ENCODE measurements at regions not wholly inside any gene's neighbourhood (a gene's known extent, or its start where the extent isn't known, plus 50 kb on each side); places are given as distances from the start of the nearest gene placed in this dataset.

DNA sequence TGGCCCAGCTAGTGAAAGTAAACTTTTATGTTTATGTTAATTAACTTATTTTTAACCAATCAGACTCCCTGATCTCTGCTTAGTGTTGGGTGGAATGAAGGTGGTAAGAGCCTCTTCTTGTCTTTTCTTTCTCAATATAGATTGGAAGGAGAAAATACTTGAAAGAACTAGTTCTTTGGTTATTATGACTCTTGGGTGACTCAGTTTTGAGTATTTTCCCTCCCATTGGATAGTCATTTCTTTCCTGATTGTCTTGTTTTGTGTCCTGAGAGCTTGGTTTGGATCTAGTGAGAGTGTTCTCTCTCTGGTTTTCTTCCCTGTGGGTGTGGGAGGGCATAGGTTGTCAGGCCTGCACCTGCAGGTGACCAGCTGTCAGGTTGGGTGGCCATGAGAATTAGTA, 172.0 kb upstream of the GLRA2 start:
- no peak for TF ChIP-seq EZH2 (IDR thresholded peaks at IDR 0.05)
- no peak for TF ChIP-seq EZH2phosphoT487 (IDR thresholded peaks at IDR 0.05)
- TF ChIP-seq, protein P1, sequence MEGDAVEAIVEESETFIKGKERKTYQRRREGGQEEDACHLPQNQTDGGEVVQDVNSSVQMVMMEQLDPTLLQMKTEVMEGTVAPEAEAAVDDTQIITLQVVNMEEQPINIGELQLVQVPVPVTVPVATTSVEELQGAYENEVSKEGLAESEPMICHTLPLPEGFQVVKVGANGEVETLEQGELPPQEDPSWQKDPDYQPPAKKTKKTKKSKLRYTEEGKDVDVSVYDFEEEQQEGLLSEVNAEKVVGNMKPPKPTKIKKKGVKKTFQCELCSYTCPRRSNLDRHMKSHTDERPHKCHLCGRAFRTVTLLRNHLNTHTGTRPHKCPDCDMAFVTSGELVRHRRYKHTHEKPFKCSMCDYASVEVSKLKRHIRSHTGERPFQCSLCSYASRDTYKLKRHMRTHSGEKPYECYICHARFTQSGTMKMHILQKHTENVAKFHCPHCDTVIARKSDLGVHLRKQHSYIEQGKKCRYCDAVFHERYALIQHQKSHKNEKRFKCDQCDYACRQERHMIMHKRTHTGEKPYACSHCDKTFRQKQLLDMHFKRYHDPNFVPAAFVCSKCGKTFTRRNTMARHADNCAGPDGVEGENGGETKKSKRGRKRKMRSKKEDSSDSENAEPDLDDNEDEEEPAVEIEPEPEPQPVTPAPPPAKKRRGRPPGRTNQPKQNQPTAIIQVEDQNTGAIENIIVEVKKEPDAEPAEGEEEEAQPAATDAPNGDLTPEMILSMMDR (IDR thresholded peaks at IDR 0.05), result no peak
- no peak overlapping the region for H3K27ac Mint-ChIP-seq

GRCh38 chrX:14356401-14356800, 172.9 kb upstream of the GLRA2 start:
- Histone ChIP-seq H3K27ac (no peak overlapping the region), H3K36me3 (no peaks in the 10 kb centered on the region), H3K27me3 (no peaks in the 10 kb centered on the region), H3F3A (ENCODE audit: low read depth) (no peaks in the 10 kb centered on the region), H3K79me2 (ENCODE audit: low read depth) (no peaks in the 10 kb centered on the region), H3K4me2 (no peak overlapping the region), H2AFZ (replicated peaks) (no peak overlapping the region), H3K4me1 (peaks cover 4% of the 10 kb centered on the region), H3K9ac (no peak overlapping the region), H4K20me1 (ENCODE audit: low read depth) (no peaks in the 10 kb centered on the region), H3K4me3 (no peak overlapping the region), H3K9me3 (ENCODE audit: low read depth) (no peaks in the 10 kb centered on the region)
- Mint-ChIP-seq H3K4me3 (no peak overlapping the region), H3K4me1 (peaks cover 11% of the 10 kb centered on the region), H3K27ac (no peak overlapping the region), H3K36me3 (no peaks in the 10 kb centered on the region), H3K9me3 (peaks cover 2% of the 10 kb centered on the region), H3K27me3 (ENCODE audit: insufficient read depth, low read depth) (no peaks in the 10 kb centered on the region)
- no peak for DNase-seq (ENCODE audit: low spot score)
- TF ChIP-seq, protein P1 (IDR thresholded peaks at IDR 0.05), result no peak
- TF ChIP-seq EZH2phosphoT487 (IDR thresholded peaks at IDR 0.05), result no peak
- TF ChIP-seq EZH2 (IDR thresholded peaks at IDR 0.05), result no peak

More for the DNA sequence above, 172.0 kb upstream of the GLRA2 start:
- H3K27me3 ChIP-seq, result no peaks in the 10 kb centered on the region
- Mint-ChIP-seq H3K4me3 (no peak overlapping the region), H3K9me3 (peaks cover 2% of the 10 kb centered on the region), H3K4me1 (peaks cover 2% of the 10 kb centered on the region), H3K27me3 (ENCODE audit: insufficient read depth, low read depth) (no peaks in the 10 kb centered on the region), H3K36me3 (no peaks in the 10 kb centered on the region)
- no peaks in the 10 kb centered on the region for H3K9me3 ChIP-seq (ENCODE audit: low read depth)
- no peaks in the 10 kb centered on the region for H3K36me3 ChIP-seq
- H3K4me3 ChIP-seq, result no peak overlapping the region
- no peak overlapping the region for H3K9ac ChIP-seq
- no peak overlapping the region for H3K27ac ChIP-seq
- H3K4me2 ChIP-seq, result no peak overlapping the region
- DNase-seq (ENCODE audit: low spot score), result no peak
- H3F3A ChIP-seq (ENCODE audit: low read depth), result no peaks in the 10 kb centered on the region
- H2AFZ ChIP-seq (replicated peaks), result no peak overlapping the region
- H3K79me2 ChIP-seq (ENCODE audit: low read depth), result no peaks in the 10 kb centered on the region
- no peaks in the 10 kb centered on the region for H4K20me1 ChIP-seq (ENCODE audit: low read depth)
- H3K4me1 ChIP-seq, result peaks cover under 1% of the 10 kb centered on the region

DNA sequence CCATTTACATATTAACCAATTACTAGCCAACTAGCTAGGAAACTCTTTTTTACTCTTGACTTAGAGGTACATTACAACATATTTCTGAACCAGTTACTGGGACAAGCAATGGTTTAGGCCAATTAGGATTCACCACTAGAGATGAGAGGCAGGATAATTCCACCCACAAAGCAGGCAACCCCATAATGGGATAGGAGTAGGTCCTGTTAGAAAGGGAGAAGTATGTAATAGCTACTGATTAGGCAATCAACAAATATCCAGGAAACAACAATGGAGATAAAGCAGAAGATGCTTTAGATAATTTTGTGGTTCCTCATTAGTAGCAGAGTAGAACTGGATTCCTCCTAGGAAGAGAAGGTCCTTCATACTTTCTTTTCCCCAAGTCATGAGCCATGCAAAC, 173.8 kb upstream of the GLRA2 start:
- peaks cover 4% of the 10 kb centered on the region for H3K9me3 Mint-ChIP-seq
- Histone ChIP-seq H3K9me3 (ENCODE audit: low read depth) (no peaks in the 10 kb centered on the region), H3K27ac (no peak overlapping the region), H3K36me3 (no peaks in the 10 kb centered on the region), H3K4me3 (no peak overlapping the region), H3K79me2 (ENCODE audit: low read depth) (no peaks in the 10 kb centered on the region), H2AFZ (replicated peaks) (no peak overlapping the region), H3K9ac (no peak overlapping the region), H3K4me1 (peaks cover 4% of the 10 kb centered on the region), H3K27me3 (no peaks in the 10 kb centered on the region), H3K4me2 (no peak overlapping the region), H3F3A (ENCODE audit: low read depth) (no peaks in the 10 kb centered on the region), H4K20me1 (ENCODE audit: low read depth) (no peaks in the 10 kb centered on the region)
- no peak overlapping the region for H3K27ac Mint-ChIP-seq
- no peak overlapping the region for H3K4me3 Mint-ChIP-seq
- H3K27me3 Mint-ChIP-seq (ENCODE audit: insufficient read depth, low read depth), result no peaks in the 10 kb centered on the region
- H3K4me1 Mint-ChIP-seq, result peaks cover 14% of the 10 kb centered on the region
- no peaks in the 10 kb centered on the region for H3K36me3 Mint-ChIP-seq
- DNase-seq (ENCODE audit: low spot score), result no peak
- TF ChIP-seq, protein P1 (IDR thresholded peaks at IDR 0.05), result no peak
- TF ChIP-seq EZH2phosphoT487 (IDR thresholded peaks at IDR 0.05) (no peak), EZH2 (IDR thresholded peaks at IDR 0.05) (no peak)
